ENCODE measurements at regions not wholly inside any gene's neighbourhood (a gene's known extent, or its start where the extent isn't known, plus 50 kb on each side); places are given as distances from the start of the nearest gene placed in this dataset.

DNA sequence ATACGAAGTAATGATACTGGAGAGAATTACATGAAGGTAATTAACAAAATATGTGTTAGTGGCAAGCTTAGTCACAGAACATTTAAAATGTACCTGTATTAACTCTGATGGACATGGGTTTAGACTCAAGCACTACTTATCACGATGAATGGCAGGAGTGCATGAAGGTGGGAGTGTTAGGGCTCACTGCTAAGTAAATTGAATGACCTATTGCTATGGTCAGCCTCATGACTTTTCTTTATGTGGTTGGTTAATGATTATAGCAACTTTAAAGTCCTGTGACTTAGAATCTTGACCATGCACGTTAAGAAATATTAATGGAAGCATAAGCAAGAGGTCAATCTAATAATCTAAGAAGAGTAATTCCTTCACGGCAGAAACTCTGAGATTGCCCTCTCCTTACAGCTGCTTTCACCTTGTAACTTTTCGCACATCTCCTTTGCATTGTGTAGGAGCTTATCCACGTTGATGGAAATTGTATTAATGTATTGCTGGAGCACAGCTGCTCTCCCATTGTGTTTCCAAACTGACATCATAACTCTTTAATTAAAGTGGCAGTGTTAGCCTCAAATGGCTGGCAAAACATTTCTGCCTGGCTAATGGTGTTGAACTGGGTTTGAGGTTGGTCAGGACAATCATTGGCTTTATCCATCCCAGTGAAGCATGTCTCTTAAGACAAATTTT is 114.5 kb downstream of the RXFP2 start:
- no peak for DNase-seq

GRCh38 chr13:31859571-31859970 is 120.2 kb downstream of the RXFP2 start:
- DNase-seq = peak; percentile 54

GRCh38 chr13:31860002-31860401 is 120.7 kb downstream of the RXFP2 start:
- DNase-seq = peak; percentile 9

DNA sequence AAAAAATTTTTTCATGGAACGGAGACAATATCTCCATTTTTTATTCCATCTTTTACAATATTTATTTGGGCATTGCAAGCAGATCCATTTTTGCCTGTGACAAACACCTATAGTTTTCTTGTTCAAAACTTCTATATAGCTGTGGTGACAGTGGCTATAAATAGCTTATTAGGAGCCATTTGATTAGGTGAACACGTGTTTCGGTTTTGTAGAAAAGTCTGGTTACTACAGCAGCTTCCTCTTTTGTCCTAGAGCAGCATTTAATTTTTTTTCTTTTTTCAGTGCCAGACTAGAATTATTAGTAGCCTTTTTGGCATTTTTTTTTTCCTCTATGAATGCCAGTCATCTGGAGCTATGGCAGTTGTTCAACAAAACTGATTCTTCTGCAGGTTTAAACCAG is 123.5 kb downstream of the RXFP2 start:
- peak; percentile 32 for DNase-seq

GRCh38 chr13:31864307-31864706 is 125.0 kb downstream of the RXFP2 start:
- DNase-seq = no peak

- no peak for DNase-seq
These were observed 126.8 kb downstream of the RXFP2 start for GRCh38 chr13:31866099-31866498.

- DNase-seq = no peak
These were observed 128.4 kb downstream of the RXFP2 start for GRCh38 chr13:31867709-31868108.

DNA sequence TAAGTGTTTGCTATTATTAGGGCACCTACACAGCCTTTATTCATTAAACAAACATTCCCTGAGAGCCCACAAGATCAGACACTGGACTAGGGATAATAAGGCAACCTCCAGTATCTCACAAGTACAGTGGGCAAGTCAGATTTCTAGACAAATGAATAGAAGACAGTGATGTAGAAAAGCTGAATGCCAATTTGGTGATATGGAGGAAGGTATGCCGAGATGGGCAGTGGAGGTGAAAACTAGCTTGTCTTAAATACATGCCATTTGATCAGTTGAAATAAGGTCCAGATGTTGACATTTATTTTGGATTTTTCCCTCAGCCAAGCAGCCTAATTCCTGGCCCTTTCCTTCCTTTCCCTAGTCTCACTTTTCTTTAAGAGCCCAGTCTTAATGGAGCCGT is 130.3 kb downstream of the RXFP2 start:
- DNase-seq = no peak

- DNase-seq = no peak
These were observed 131.2 kb downstream of the RXFP2 start for GRCh38 chr13:31870511-31870910.

- no peak for DNase-seq
These were observed 133.8 kb downstream of the RXFP2 start for GRCh38 chr13:31873145-31873544.

GRCh38 chr13:31875134-31875533 is 135.8 kb downstream of the RXFP2 start:
- no peak for DNase-seq

DNA sequence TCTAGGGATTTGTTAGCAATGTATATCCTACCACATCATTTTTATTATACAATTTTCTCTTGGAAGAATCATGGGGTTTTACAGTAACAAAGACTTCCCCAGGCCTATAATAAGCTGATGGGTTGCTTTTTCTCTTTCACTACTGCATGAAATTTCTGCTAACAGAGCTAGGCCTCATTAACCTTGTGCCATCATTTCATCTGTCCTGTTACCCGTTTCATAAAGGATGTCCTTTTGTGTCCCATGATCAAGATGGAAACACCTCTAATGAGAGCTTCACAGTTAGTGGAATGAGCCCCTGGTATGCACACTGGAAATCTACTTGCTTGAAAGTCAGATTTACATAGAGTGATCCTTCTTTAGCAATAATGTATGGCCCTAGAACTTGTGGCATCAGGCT is 138.7 kb downstream of the RXFP2 start:
- DNase-seq = no peak

DNA sequence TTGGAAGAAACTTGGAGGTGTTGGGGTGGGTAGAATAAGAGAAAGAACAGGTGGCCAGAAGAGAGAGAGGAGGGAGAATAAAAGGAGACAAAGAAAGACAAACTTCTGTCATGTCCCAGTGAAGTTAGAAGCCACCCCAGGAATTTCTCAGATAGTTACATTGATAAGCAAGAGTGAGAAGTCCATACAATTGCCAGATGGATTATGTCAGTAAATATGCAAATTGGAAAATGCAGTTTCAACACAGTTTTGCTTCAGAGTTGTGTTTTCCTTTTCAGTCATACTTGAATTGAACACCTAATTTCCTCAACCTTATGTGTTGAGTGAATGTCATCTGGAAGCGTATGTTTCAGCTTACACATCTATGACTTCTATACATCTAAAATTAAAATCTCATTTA is 139.2 kb downstream of the RXFP2 start:
- DNase-seq = no peak

DNA sequence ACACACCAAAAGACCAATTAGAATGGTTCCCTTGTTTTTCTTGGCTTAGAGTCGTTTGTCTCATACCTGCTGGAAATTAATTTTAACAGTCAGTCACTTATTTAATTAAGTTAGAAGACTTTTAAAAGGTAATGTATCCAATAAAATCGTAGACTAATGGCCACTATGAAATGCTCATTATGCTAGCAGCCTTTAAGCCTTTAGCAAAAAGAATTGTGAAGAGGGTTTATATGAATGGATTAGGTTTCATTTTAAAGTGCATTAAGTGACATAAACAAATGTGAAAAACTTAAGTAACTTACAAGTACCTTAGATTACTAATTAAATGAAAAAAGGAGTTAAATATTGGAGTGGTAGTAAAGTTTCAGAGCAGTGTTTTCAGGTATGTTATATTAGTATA is 139.6 kb downstream of the RXFP2 start:
- DNase-seq = no peak

DNA sequence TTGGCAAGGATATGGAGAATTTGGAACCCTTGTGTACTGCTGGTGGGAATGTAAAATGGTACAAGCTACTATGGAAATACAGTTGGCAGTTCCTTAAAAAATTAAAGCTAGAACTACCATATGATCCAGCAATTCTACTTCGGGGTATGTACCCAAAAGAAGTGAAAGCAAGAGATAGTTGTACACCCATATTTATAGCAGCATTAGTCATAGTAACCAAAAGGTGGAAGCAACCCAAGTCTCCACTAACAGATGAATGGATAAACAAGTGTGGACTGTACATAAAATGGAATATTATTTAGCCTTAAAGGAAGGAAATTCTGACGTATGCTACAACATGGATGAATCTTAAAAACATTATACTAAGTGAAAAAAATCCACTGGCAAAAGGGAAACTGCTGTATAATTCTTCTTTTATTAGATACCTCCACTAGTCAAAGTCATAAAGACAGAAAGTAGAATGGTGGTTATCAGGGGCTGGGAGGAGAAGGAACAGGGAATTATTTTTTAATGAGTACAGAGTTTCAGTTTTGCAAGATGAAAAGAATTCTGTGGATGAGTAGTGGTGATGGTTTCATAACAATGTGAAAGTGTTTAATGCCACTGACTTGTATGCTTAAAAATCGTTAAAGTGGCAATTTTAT is 141.6 kb downstream of the RXFP2 start:
- no peak for DNase-seq

DNA sequence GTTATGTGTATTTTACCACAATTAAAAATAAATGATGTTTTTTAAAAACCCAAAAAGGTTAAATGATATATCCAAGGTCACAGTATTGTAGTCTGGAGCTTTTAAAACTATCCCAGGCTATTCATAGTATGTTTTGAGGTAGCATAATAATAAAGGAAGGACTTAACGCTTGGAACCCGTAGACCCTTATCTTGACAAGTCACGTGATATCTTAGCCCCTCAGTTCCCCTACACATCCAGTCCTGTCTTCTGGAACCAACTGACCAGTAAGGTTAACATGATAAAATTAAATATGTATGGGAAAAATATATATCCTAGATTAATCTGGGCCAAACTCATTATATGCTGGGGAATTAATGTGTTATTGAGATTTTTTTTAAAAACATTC is 142.2 kb downstream of the RXFP2 start:
- DNase-seq = no peak

GRCh38 chr13:31882794-31883193 is 143.5 kb downstream of the RXFP2 start:
- no peak for DNase-seq

DNA sequence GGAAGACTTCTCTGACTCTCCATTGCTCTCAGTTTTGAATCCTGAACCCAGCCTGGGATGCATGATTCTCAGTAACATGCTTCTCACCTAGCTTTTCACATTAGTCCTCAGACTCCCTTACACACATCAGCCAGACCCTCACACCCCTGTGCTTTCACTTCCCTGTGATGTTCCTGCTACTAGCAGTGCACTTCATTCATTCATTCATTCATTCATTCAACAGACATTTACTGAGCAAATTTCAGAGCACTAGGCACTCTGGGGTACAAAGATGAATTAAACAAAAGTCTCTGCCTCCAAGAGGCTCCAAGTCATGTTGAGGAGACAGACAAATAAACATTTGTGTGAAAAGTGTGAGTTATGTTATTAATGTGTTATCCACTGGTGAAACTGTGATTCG is 145.2 kb downstream of the RXFP2 start:
- DNase-seq = no peak

DNA sequence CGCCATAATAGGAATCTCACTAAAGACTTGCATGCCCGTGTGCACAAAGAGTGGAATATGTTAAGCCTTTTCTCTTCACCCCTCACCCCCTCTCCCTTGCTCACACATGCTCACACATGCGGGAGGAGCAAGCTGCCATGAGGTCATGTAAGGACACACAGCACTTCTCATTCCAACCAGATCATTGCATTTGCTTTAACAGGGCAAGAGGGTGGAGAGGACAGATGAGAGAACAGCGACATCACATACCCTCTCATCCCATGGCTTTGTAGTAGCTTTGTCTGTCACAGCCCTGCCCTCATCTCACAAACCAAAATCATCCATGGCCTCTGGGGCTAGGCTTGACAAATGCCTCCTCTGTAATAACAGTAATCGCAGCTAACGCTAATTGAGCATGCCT is 145.6 kb upstream of the FRY start:
- DNase-seq = no peak

GRCh38 chr13:31887286-31887685 is 144.3 kb upstream of the FRY start:
- no peak for DNase-seq

GRCh38 chr13:31890946-31891345 is 140.6 kb upstream of the FRY start:
- no peak for DNase-seq

- DNase-seq = no peak
These were observed 140.1 kb upstream of the FRY start for GRCh38 chr13:31891472-31891871.

- no peak for DNase-seq
These were observed 136.6 kb upstream of the FRY start for GRCh38 chr13:31894931-31895330.

DNA sequence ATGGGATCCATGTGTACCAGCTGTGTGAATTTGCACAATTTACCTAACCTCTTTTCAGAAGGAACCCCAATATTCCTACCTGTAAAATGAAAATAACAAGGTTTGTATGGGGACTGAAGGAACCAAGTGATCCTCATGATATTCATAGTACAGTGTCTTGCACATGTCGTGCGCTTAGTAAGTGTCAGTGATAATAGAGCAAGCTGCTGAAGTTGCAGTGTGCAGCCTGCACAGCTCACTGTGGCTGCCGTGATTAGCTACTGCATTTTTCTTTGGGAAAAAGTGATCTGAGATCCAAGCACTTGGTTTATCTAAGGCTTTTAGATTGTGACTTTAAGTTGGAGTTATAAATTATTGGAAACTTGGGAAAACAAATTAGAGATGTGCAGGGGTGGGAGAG is 135.9 kb upstream of the FRY start:
- no peak for DNase-seq

GRCh38 chr13:31896427-31896826 is 135.1 kb upstream of the FRY start:
- DNase-seq = no peak
